GM19397 (cell line): ENCODE measurements at regions not wholly inside any gene's neighbourhood (a gene's known extent, or its start where the extent isn't known, plus 50 kb on each side); places are given as distances from the start of the nearest gene placed in this dataset.
"Not testable (repeated sequence)": the region's sequence is repeated elsewhere in the genome, so short reads cannot be mapped to it uniquely, and the experiment has no call there.

Experiments used
- ATAC-seq: cut with Tn5 transposase; IDR thresholded peaks from one replicate; pipeline ENCODE4 v1.9.1; 2021; ENCODE audit warnings: mild to moderate bottlenecking, moderate library complexity; ENCODE audit not compliant: unreplicated experiment

GRCh38 chr9:34796924-34797323 is 87.0 kb upstream of the CCL21 start:
- ATAC-seq: no peak

DNA sequence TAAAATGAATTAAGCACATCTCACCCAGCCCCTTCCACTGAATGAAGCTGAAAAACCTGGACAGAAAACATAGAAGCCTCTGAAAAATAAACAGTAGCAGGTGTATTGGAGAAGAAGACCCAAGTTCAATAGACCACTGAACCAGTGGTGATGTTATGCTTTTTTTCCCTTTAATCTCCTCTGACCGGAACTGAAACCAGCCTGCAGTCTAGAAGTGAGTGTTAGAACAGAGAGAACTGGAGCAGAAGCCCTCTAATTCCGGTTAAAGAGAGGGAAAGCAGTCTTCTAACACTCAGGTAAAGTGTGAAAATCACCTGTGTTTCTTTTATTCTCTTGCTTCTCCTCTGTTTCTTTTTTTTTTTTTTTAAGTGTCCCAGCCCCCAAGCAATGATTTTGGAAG is 83.5 kb upstream of the CCL21 start:
- no peak for ATAC-seq

DNA sequence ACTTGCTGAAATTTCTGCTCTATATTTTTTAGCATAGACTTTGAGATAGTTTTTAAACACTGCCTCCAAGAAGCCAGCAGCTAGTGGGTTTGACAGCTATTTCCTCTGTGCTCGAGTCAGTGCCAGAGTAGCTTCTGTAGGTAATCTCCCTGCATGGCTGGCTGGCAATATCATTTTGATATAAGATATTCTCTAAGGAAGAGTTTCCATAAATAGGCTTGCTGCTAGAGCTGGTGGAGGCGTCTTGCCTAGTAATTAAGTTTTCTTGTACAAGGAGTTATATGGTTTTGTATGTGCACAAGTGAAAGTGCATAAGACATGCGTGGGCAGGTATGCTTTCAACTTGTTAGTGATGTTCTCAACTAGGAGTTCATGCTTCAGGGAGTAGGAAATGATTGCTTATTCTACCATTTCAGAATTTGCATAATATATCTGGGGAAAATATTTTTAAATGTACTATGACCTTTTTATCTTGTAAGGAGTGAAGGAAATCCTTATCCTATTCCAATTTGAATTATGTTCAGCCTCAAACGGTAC is 74.1 kb upstream of the CCL21 start:
- no peak for ATAC-seq

DNA sequence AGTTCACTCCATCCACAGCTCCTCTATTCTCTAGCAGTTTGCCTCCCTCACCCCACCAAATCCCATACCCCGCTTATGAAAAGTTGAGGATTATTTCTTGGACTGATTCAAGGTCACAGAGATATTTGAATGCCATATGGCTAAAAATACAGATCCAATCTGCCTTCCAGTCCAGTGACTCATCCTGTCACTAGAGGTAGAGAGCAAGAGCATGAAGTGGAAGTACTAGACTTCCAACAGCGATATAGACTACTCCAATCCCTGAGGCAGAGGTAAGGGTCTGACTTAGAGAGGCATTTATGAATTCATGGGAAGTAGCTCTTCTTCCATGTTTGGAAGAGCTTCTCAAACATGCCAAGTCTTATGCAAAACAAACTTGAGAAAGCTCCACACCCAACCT is 72.4 kb upstream of the CCL21 start:
- no peak for ATAC-seq

- no peak for ATAC-seq
Measured at GRCh38 chr9:34777666-34778065, 67.7 kb upstream of the CCL21 start.

GRCh38 chr9:34773955-34774354 is 64.0 kb upstream of the CCL21 start:
- no peak for ATAC-seq

DNA sequence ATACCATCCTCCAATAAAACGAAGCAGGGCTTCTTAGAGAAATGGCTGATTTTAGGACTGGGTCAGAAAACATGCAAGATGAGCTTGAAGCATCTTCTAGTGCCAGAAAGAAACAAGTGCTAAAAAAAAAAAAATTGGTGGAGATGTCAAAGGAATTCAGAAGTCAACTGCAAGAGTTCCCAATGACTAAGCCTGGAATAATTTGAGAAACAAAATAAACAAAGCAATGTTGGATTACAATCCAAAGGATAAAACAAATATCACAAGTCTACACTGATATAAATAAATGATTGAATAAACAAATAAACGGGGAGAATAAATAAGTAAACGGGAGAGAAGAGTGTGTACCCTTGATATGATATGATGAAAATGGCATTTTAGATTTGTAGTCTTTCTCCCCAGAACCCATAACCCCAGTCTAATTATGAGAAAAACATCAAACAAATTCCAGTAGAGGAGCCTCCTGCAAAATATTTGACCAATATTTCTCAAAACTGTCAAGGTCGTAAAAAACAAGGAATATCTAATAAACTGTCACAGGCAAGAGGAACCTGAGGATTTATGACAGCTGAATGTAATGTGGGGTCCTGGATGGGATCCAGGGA is 63.5 kb upstream of the CCL21 start:
- ATAC-seq: no peak

DNA sequence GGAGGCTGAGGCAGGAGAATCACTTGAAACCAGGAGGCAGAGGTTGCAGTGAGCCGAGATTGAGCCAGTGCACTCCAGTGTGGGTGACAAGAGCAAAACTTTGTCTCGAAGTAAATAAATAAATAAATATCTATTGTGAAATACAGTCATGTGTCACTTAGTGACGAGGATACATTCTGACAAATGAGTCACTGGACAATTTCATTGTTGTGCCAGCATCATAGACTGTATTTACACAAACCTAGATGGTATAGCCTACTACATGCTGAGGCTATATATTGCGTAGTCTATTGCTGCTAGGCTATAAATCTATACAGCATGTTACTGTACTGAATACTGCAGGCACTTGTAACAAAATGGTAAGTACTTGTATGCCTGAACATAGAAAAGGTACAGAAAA is 61.1 kb upstream of the CCL21 start:
- ATAC-seq: no peak

DNA sequence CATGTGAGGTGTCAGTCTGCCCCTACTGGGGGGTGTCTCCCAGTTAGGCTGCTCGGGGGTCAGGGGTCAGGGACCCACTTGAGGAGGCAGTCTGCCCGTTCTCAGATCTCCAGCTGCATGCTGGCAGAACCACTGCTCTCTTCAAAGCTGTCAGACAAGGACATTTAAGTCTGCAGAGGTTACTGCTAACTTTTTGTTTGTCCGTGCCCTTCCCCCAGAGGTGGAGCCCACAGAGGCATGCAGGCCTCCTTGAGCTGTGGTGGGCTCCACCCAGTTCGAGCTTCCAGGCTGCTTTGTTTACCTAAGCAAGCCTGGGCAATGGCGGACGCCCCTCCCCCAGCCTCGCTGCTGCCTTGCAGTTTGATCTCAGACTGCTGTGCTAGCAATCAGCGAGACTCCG is 57.2 kb upstream of the CCL21 start:
- ATAC-seq: not testable (repeated sequence)

- not testable (repeated sequence) for ATAC-seq
Measured at GRCh38 chr9:34760196-34761040, 50.5 kb upstream of the CCL21 start.
